ENCODE measurements at regions not wholly inside any gene's neighbourhood (a gene's known extent, or its start where the extent isn't known, plus 50 kb on each side); places are given as distances from the start of the nearest gene placed in this dataset.

- TF ChIP-seq ZNF274 (IDR thresholded peaks at IDR 0.05; ENCODE audit: low read depth, low read length) (no peak), YY1 (IDR thresholded peaks at IDR 0.05; ENCODE audit: insufficient read depth, insufficient read length) (no peak)
Observed at GRCh38 chr14:97354119-97354722, 557.0 kb downstream of the VRK1 start.
